T-cell (primary cell): ENCODE measurements at regions not wholly inside any gene's neighbourhood (a gene's known extent, or its start where the extent isn't known, plus 50 kb on each side); places are given as distances from the start of the nearest gene placed in this dataset.

Source experiments
- ATAC-seq, 4 experiments: fragments of 200-7000 bp in 3 of 4; fragments of 150-1000 bp in 1 of 4; cut with Tn5 transposase; replicated peaks in 1 of 4; 1 replicate in 3 of 4; 2 replicates in 1 of 4; pipeline ENCODE4 v1.10.0; 2021; ENCODE audit warnings: moderate library complexity in 3 of 4, mild to moderate bottlenecking in 2 of 4, moderate number of reproducible peaks in 1 of 4
- CTCF ChIA-PET, 2 donors: fragments of 300-600 bp; sonication (Branson Sonifier 250); formaldehyde crosslinking; loops; one replicate each; lab custom pipeline; 2022; ENCODE audit warnings: antibody characterized with exemption in 2 of 2; lab: Charles Lee
- POLR2A ChIA-PET, 2 donors: fragments of 300-600 bp; sonication (Branson Sonifier 250); formaldehyde crosslinking; loops; one replicate each; lab custom pipeline; 2022; ENCODE audit warnings: antibody characterized with exemption in 2 of 2; lab: Charles Lee
- DNase-seq, 35 experiments: peaks; one replicate each; pipeline versions ENCODE4 v3.0.0 to v3.0.0-alpha.2; 2013 to 2023
- H3K27ac ChIP-seq: one replicate; pipeline ENCODE4 v1.5.1; 2013; ENCODE audit warnings: low read length
- H3K27me3 ChIP-seq, 2 experiments: replicated peaks in 1 of 2; 1 replicate in 1 of 2; 2 replicates in 1 of 2; pipeline versions ENCODE4 v1.6.1 to v1.7.0; 2013; ENCODE audit warnings: low read length in 1 of 2, mixed read lengths in 1 of 2; ENCODE audit not compliant: control insufficient read depth in 2 of 2, insufficient read depth in 2 of 2; ENCODE audit errors: extremely low read depth in 1 of 2
- H3K36me3 ChIP-seq, 2 donors: 1 replicate in 1 of 2; 2 replicates in 1 of 2; pipeline versions ENCODE4 v1.6.1 to v1.7.0; 2013; ENCODE audit warnings: low read length in 1 of 2; ENCODE audit not compliant: control insufficient read depth in 2 of 2, insufficient read depth in 1 of 2; ENCODE audit errors: extremely low read depth in 1 of 2
- H3K4me1 ChIP-seq, 2 experiments: 1 replicate in 1 of 2; 2 replicates in 1 of 2; pipeline versions ENCODE4 v1.6.1 to v1.7.0; 2013; ENCODE audit warnings: low read length in 2 of 2, mixed read lengths in 1 of 2; ENCODE audit not compliant: insufficient read depth in 2 of 2, control insufficient read depth in 1 of 2; ENCODE audit errors: extremely low read depth in 1 of 2
- H3K4me3 ChIP-seq, 2 donors: 1 replicate in 1 of 2; 2 replicates in 1 of 2; pipeline versions ENCODE4 v1.5.1 to v1.7.0; 2013; ENCODE audit warnings: mild to moderate bottlenecking in 2 of 2, low read length in 1 of 2, moderate library complexity in 1 of 2; ENCODE audit not compliant: control insufficient read depth in 1 of 2; ENCODE audit errors: extremely low read depth in 1 of 2
- H3K9me3 ChIP-seq: 2 replicates; pipeline ENCODE4 v1.7.0; 2013
- H3K27ac Mint-ChIP-seq, 2 donors: one replicate each; pipeline ENCODE4 v1.8.0; 2020 to 2021; ENCODE audit warnings: mild to moderate bottlenecking in 2 of 2, mixed read lengths in 2 of 2
- H3K27me3 Mint-ChIP-seq, 2 donors: one replicate each; pipeline ENCODE4 v1.8.0; 2021 to 2022; ENCODE audit warnings: mixed read lengths in 2 of 2
- H3K36me3 Mint-ChIP-seq: one replicate; pipeline ENCODE4 v1.8.0; 2021; ENCODE audit warnings: mixed read lengths
- H3K4me1 Mint-ChIP-seq, 3 donors: one replicate each; pipeline ENCODE4 v1.8.0; 2020 to 2022; ENCODE audit warnings: mixed read lengths in 3 of 3, mild to moderate bottlenecking in 1 of 3
- H3K4me3 Mint-ChIP-seq, 3 donors: one replicate each; pipeline ENCODE4 v1.8.0; 2020 to 2022; ENCODE audit warnings: mild to moderate bottlenecking in 3 of 3, mixed read lengths in 3 of 3, moderate library complexity in 3 of 3
- H3K9me3 Mint-ChIP-seq, 3 donors: one replicate each; pipeline ENCODE4 v1.8.0; 2020 to 2022; ENCODE audit warnings: mixed read lengths in 3 of 3
- WGBS: methylation state at CpG from one replicate; pipeline ENCODE4 v1.1.5; 2013; ENCODE audit warnings: missing lambda C conversion rate; ENCODE audit not compliant: insufficient coverage; 5-methylcytosine and 5-hydroxymethylcytosine counted together

DNA sequence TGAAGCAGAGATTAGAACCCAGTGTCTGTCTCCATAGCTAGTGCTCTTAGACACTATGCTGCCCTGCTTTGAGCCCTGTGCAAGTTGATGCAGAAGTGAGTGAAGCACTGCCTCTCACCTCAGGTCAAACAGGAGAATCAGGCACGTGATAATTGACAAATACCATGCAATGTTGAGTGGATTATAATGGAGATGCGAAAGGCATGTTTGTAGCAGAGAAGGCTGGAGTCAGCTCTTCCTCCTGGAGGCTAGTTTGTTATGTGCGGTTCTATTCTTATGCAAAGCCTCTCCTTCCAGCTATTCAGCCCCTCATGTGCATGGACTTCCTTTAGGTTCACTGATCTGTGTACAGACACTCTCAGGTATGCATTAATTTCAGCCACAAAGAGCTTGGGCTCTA lies 108.5 kb downstream of the MANEA start:
- Mint-ChIP-seq H3K27ac (no peak overlapping the region), H3K27me3 (peaks cover 0 to 3% of the 10 kb centered on the region in 2 donors), H3K4me3 (no peak overlapping the region), H3K4me1 (peaks cover 0 to 1% (median 1%) of the 10 kb centered on the region in 3 donors), H3K36me3 (no peaks in the 10 kb centered on the region), H3K9me3 (peaks cover 0 to 6% (median 0%) of the 10 kb centered on the region in 3 donors)
- ATAC-seq = no peak
- 38% methylated on average over 1 of the region's 3 CpGs for WGBS
- DNase-seq = no peak
- no peaks in the 10 kb centered on the region for H3K9me3 ChIP-seq
- H3K4me1 ChIP-seq = no peaks in the 10 kb centered on the region
- ChIA-PET POLR2A (no interaction called here), CTCF (no interaction called here)
- H3K4me3 ChIP-seq = no peak overlapping the region
- H3K27ac ChIP-seq = no peak overlapping the region
- no peaks in the 10 kb centered on the region for H3K36me3 ChIP-seq
- no peaks in the 10 kb centered on the region for H3K27me3 ChIP-seq

DNA sequence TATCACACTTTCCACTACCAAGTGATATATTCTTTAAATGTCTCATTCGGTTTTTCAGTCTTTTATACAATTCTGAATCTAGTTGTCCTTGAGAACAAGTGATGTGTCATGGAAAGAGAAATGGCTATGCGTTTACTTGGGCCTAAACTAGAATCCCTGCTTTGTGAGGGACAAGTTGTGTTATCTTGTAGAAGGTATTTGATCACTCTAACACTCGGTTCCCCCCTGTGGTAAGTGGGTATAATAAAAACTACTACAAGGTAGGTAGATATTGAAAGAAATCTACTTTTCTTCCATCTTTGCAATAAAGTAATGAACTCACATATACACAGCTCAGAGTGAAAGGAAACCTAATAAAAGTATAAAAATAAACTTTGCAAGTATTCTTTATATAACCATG lies 108.9 kb downstream of the MANEA start:
- WGBS = no CpG with 5 or more reads among the region's 3 CpGs
- H3K4me1 Mint-ChIP-seq = peaks cover 0 to 5% (median 3%) of the 10 kb centered on the region in 3 donors
- peaks cover 0 to 3% of the 10 kb centered on the region in 2 donors for H3K27me3 Mint-ChIP-seq
- peaks cover 0 to 9% (median 0%) of the 10 kb centered on the region in 3 donors for H3K9me3 Mint-ChIP-seq
- H3K4me3 Mint-ChIP-seq = no peak overlapping the region
- CTCF ChIA-PET = no interaction called here
- Histone ChIP-seq H3K9me3 (no peaks in the 10 kb centered on the region), H3K27me3 (no peaks in the 10 kb centered on the region), H3K36me3 (no peaks in the 10 kb centered on the region), H3K4me3 (no peak overlapping the region), H3K27ac (no peak overlapping the region), H3K4me1 (no peaks in the 10 kb centered on the region)
- POLR2A ChIA-PET = no interaction called here
- H3K27ac Mint-ChIP-seq = no peak overlapping the region
- no peaks in the 10 kb centered on the region for H3K36me3 Mint-ChIP-seq
- no peak for DNase-seq
- ATAC-seq = no peak

DNA sequence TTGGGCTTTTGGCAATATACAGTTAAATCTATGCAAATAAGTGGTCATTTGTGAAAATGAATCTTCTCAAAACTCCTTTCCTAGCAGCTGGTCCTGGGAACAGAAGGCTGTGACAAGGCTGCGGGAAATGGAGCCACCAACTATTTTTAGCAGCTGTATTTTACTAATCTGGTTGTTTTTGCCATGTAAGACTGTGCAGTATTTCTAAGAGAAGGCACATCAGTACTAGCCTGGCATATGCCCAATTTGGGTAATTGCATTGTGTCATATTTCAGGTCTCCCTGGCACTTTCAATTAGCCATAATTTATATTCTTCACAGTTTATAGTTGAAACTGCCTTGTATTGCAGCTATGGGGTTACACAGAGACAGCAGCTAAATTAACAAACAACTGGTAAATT lies 109.6 kb downstream of the MANEA start:
- ChIA-PET POLR2A (no interaction called here), CTCF (no interaction called here)
- DNase-seq (no peak), ATAC-seq (no peak)
- Histone ChIP-seq H3K4me1 (no peaks in the 10 kb centered on the region), H3K4me3 (no peak overlapping the region), H3K36me3 (no peaks in the 10 kb centered on the region), H3K27me3 (no peaks in the 10 kb centered on the region), H3K9me3 (no peaks in the 10 kb centered on the region), H3K27ac (no peak overlapping the region)
- 60% methylated on average over 1 of the region's 1 CpG for WGBS
- Mint-ChIP-seq H3K4me3 (no peak overlapping the region), H3K9me3 (peaks cover 0 to 9% (median 0%) of the 10 kb centered on the region in 3 donors), H3K27me3 (peaks cover 0 to 3% of the 10 kb centered on the region in 2 donors), H3K27ac (no peak overlapping the region), H3K36me3 (no peaks in the 10 kb centered on the region), H3K4me1 (peaks cover 0 to 5% (median 3%) of the 10 kb centered on the region in 3 donors)

DNA sequence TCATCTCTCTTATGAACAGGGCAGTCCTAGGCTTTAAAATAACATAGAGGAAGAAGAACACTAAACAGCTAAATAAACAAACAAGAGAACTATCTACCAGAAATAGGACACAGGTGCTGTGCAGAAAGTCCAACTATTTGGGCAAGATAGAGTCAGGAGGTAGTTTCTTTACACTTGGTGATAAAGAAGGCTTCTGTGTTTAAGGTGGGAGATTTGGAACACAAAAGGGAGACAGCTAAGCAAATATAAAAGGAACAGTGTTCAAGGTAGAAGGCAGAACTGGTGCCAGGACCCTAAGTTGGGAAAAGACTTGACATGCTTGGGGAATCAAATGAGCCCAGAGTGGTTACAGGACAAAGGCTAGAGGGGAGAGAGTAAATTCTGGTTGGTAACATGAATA lies 110.5 kb downstream of the MANEA start:
- no peaks in the 10 kb centered on the region for H3K4me1 ChIP-seq
- ChIA-PET CTCF (no interaction called here), POLR2A (no interaction called here)

DNA sequence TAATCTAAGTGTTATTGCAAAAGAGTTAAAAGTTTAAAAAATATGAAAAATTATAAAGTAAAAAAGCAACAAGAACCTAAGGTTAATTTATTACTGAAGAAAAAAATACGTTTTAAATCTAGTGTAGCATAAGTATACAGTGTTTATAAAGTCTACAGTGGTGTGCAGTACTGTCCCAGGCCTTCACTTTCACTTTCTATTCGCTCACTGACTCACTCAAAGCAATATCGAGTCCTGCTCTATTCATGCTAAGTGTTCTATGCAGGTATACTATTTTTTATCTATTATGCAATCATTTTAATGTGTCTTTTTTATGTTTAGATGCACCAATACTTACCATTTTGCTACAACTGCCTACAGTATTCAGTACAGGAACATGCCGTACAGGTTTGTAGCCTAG lies 113.0 kb downstream of the MANEA start:
- CTCF ChIA-PET = no interaction called here
- Histone ChIP-seq H3K9me3 (no peaks in the 10 kb centered on the region), H3K27me3 (no peaks in the 10 kb centered on the region), H3K27ac (no peak overlapping the region), H3K4me3 (no peak overlapping the region), H3K4me1 (no peaks in the 10 kb centered on the region), H3K36me3 (no peaks in the 10 kb centered on the region)
- ATAC-seq (no peak), DNase-seq (no peak)
- Mint-ChIP-seq H3K4me3 (no peak overlapping the region), H3K27me3 (no peaks in the 10 kb centered on the region), H3K27ac (no peak overlapping the region), H3K4me1 (peaks cover 0 to 5% (median 3%) of the 10 kb centered on the region in 3 donors), H3K9me3 (peaks cover 0 to 9% (median 0%) of the 10 kb centered on the region in 3 donors), H3K36me3 (no peaks in the 10 kb centered on the region)
- POLR2A ChIA-PET = interaction anchor here in 1 of 2 donors (0.6 kb wide), 1 partner anchor 77 kb away, joined by 3 read pairs; no protein-coding TSS in a partner anchor
- no CpG with 5 or more reads among the region's 4 CpGs for WGBS

More for the DNA sequence above, 110.5 kb downstream of the MANEA start:
- ATAC-seq (no peak), DNase-seq (no peak)
- H3K27me3 Mint-ChIP-seq = peaks cover 0 to 3% of the 10 kb centered on the region in 2 donors
- Histone ChIP-seq H3K36me3 (no peaks in the 10 kb centered on the region), H3K9me3 (no peaks in the 10 kb centered on the region), H3K4me3 (no peak overlapping the region), H3K27me3 (no peaks in the 10 kb centered on the region), H3K27ac (no peak overlapping the region)
- no peak overlapping the region for H3K27ac Mint-ChIP-seq
- H3K4me1 Mint-ChIP-seq = peaks cover 0 to 5% (median 3%) of the 10 kb centered on the region in 3 donors
- H3K36me3 Mint-ChIP-seq = no peaks in the 10 kb centered on the region
- no peak overlapping the region for H3K4me3 Mint-ChIP-seq
- peaks cover 0 to 9% (median 0%) of the 10 kb centered on the region in 3 donors for H3K9me3 Mint-ChIP-seq

GRCh38 chr6:95693108-95693507 lies 115.8 kb downstream of the MANEA start:
- no peak for ATAC-seq
- no peak overlapping the region for H3K27ac Mint-ChIP-seq
- WGBS = no CpG with 5 or more reads among the region's 3 CpGs
- Histone ChIP-seq H3K4me3 (no peak overlapping the region), H3K27me3 (no peaks in the 10 kb centered on the region), H3K27ac (no peak overlapping the region), H3K36me3 (no peaks in the 10 kb centered on the region), H3K4me1 (no peaks in the 10 kb centered on the region), H3K9me3 (no peaks in the 10 kb centered on the region)
- no peak for DNase-seq
- POLR2A ChIA-PET = no interaction called here
- no peaks in the 10 kb centered on the region for H3K36me3 Mint-ChIP-seq
- H3K4me3 Mint-ChIP-seq = no peak overlapping the region
- CTCF ChIA-PET = no interaction called here
- no peaks in the 10 kb centered on the region for H3K27me3 Mint-ChIP-seq
- H3K9me3 Mint-ChIP-seq = peaks cover 0 to 4% (median 0%) of the 10 kb centered on the region in 3 donors
- peaks cover 0 to 5% (median 3%) of the 10 kb centered on the region in 3 donors for H3K4me1 Mint-ChIP-seq

DNA sequence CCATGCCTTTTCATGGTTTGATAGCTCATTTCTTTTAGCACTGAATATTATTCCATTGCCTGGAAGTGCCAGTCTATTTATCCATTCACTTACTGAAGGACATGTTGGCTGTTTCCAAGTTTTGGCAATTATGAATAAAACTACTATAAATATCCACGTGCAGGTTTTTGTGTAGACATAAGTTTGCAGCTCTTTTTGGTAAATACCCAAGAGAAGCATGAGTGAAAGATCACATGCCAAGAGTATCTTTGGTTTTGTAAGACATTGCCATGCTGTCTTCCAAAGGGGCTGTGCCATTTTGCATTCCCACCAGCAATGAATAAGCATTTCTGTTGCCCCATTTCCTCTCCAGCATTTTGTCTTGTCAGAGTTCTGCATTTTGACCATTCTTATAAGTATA lies 120.9 kb downstream of the MANEA start:
- WGBS = no CpG with 5 or more reads among the region's 1 CpG
- H3K36me3 ChIP-seq = no peaks in the 10 kb centered on the region
- Mint-ChIP-seq H3K9me3 (no peaks in the 10 kb centered on the region), H3K4me1 (no peaks in the 10 kb centered on the region), H3K36me3 (no peaks in the 10 kb centered on the region), H3K27me3 (peaks cover 0 to 4% of the 10 kb centered on the region in 2 donors), H3K4me3 (no peak overlapping the region), H3K27ac (no peak overlapping the region)
- no peak for DNase-seq
- H3K27ac ChIP-seq = no peak overlapping the region
- peaks cover 0 to 4% of the 10 kb centered on the region in 2 experiments for H3K27me3 ChIP-seq
- H3K4me1 ChIP-seq = no peaks in the 10 kb centered on the region
- no peak overlapping the region for H3K4me3 ChIP-seq
- ChIA-PET POLR2A (interaction anchor here in 1 of 2 donors (0.6 kb wide), 1 partner anchor 34 kb away, joined by 3 read pairs; no protein-coding TSS in a partner anchor), CTCF (no interaction called here)
- no peak for ATAC-seq
- no peaks in the 10 kb centered on the region for H3K9me3 ChIP-seq
